NCI-H2029 treated with DMSO at 0.1 percent for 48 hours (cell line): ENCODE measurements at regions not wholly inside any gene's neighbourhood (a gene's known extent, or its start where the extent isn't known, plus 50 kb on each side); places are given as distances from the start of the nearest gene placed in this dataset.
"Not testable (repeated sequence)": the region's sequence is repeated elsewhere in the genome, so short reads cannot be mapped to it uniquely, and the experiment has no call there.

ENCODE experiments used
- DNase-seq: peaks from one replicate; lab custom pipeline; 2025; lab: John Stamatoyannopoulos, UW

DNA sequence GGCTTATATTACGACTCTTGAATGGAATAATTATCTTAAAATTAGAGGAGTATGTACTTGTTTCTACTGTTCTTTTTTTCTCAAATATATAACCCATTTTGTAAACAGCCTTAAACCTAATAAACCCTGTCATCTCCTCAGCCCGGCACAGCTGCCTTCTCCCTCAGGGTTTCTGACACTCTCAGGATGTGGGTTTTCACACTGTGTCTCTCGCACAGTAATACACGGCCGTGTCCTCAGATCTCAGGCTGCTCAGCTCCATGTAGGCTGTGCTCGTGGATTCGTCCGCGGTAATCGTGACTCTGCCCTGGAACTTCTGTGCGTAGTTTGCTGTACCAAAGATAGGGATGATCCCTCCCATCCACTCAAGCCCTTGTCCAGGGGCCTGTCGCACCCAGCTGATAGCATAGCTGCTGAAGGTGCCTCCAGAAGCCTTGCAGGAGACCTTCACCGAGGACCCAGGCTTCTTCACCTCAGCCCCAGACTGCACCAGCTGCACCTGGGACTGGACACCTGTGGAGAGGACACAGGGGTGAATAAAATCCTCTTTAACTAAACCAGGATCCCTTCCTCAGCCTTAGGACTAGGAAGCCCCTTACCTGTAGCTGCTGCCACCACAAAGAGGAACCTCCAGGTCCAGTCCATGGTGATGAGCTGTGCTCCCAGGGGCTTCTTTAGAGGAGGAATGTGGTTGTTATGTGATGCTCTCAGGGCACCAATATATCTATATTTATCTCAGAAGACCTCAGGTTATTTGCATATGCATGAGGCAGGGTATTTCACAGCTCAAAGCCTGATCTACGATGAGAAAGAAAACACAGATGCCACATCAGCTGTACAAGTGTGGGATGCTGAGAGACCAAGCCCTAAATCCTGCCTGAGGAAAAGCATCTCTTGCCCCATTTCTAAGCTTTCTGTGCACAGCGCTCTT lies 1235.8 kb downstream of the TMEM121 start:
- DNase-seq, result not testable (repeated sequence)

DNA sequence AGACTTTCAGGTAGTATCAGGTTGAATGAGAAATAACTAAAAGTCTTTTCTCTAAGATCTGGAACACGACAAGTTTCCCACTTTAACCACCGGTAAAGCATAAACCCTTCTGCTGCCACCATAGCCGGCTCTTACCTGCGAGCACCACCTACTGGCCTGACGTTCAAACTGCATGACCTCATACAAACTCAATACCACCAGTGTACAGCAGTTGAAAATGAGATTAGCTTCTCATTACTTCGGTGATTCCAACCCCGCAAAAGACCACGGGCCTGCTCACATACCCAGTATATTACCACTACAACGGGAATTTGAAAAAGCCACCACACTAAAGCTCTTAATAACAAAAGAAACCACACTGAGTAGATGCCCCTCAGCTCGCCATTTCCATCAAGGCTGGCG lies 1238.6 kb downstream of the TMEM121 start:
- not testable (repeated sequence) for DNase-seq

DNA sequence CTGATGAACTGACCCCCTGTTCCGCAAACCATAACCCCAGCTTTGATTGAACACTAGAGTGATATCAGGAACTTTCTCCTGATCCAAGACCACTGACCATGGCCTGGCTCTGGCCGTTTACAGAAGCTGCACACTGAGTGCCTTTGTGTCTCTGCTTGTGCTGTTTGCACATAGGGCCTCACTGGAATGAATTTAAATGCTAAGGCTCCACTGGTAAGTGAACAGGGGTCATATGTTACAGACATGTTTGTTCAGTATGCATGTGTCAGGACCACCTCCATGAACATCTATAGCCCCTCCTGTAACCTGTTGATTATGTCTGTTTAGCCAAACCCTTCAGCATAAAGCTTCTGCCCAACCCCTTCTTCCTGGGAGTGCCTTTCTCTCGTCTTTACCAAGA lies 1239.8 kb downstream of the TMEM121 start:
- DNase-seq, result no peak

DNA sequence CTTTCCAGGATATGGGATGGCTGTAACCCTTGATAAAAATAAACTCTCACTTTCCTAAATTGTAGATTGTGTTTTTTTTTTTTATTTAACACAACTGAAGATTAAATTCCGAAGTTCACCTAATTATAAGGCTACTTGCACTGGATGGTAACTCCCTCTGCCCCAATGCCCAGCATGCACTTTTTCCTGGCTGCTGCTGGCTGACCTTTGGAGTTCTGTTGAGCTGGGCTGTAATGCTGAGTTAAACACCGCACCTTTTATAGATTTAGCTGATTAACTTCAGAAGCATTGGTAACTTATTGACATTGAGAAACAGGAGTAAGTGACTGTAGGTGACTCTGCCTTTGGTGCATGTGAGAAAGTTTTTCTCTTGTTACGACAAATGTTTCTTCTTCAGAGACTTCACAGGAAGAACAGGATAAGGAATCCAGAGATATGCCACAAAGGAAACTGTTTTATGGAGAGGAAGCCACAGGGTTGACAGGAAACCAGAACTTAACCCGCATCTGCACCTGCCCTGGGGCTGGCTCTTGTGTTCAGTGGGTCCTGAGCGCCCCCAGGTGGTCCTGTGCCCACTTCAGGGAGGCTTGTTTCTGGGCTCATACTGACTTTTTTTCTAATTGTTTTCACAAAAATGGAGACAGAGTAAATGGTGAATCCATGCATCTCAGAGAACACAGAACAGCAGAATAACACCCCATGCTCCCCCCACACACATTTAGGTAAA lies 1240.3 kb downstream of the TMEM121 start:
- not testable (repeated sequence) for DNase-seq

DNA sequence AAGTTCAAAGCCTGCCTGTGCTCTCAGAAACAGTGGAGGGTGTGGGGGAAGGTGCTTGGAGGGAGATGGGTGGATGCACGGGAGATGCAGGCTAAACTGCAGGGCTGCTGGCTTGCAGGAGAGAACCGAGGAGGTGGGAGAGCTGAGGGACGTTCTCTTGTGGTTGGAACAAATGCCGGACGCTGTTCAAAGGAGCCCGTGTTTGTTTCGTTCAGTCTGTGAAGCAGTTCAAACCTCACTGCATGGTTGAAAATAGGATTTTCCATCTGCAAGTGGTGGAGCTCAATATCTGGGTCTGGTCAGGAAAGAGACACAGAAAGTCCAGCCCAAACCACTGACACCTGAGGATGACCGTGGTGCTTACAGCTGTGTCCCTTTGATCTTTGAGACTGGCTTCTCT lies 1241.8 kb downstream of the TMEM121 start:
- not testable (repeated sequence) for DNase-seq

DNA sequence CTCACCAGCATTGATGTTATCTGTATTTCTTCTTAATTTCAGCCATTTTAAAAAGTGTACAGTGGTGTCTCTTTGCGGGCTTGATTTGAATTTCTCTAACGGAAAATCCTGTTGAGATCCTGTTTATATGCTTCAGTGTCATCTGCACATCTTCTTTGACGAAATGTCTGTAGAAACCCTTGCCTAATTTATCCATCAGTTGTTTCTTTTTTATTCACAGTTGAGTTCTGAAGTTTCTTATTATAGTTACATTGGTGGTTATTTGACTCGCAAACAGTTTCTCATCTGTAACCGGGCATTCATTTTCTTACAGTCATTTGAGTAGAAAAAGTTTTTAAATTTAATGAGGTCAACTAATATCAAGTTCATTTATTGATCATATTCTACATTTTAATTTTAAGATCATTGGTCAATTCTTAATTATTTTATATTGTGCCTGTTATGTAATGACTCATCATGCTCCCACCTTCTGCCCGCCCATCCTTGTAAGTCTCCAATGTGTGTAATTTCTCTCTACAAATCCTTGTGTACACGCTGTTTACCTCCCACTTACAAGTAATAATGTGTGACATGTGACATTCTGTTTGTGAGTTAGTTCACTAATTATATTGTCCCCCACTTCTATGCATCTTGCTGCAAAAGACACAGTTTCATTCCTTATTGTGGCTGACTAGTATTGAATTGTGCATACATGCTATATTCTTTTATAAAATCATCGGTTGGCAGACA lies 1242.8 kb downstream of the TMEM121 start:
- not testable (repeated sequence) for DNase-seq

DNA sequence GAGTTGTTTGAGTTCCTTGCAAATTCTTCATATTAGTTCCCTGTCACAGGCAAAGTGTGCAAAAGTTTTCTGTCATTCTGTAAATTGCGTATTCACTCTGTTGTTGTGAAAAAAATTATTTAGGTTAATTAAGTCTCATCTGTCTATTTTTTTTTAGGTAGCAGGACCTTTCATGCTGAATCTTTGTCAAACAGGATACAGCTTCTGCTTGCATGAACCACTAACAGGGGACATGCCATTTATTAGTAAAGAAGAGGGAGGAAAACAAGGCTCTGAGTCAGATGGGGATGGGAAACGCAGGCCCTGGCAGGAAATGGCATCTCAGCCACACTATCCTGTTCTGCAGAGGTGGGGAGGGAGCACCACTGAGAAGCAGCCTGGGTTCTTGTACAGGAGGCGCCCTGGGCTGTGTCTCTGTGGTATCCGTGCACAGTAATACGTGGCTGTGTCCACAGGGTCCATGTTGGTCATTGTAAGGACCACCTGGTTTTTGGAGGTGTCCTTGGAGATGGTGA lies 1243.8 kb downstream of the TMEM121 start:
- DNase-seq, result not testable (repeated sequence)

DNA sequence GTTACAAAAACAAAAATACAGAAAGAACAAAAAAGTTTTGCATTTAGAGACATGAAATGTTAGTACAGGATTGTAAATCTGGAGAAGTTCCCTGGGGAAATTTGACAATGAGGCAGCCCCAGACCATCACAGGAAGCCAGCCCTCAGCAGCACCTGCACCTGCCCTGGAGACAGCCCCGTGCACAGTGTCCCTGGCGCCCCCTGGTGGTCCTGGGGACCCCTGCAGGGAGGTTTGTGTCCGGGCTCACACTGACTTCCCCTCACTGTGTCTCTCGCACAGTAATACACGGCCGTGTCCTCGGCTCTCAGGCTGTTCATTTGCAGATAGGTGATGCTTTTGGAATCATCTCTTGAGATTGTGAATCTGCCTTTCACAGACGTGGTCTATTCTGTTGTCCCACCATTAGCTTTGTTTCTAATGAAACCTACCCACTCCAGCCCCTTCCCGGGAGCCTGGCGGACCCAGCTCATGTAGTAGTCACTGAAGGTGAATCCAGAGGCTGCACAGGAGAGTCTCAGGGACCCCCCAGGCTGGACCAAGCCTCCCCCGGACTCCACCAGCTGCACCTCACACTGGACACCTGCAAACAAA lies 1248.6 kb downstream of the TMEM121 start:
- not testable (repeated sequence) for DNase-seq

DNA sequence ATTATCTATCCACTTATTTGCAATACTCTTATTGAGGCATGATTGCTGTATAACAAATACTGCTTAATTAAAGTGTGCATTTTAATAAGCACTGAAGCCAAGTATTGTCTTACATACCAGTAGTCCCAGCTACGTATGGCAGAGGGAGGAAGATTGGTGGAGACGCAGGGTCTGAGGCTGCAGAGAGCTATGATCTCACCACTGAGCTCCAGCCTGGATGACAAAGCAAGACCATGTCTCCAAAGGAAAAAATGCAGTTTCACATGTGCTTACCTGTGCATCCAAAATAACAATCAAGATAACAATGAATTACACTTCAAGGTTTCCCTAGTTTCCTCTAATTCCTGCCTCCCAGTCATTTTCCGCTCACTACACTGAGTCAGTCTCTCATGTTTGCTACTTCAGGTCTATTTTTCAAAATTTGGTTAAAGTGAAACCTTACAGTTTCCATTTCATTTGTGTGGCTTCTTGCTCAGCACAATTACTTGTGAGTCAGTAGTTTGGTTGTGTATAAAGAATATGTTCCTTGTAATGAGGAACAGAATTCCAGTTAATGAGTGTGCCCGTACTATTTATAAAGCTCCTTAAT lies 1250.1 kb downstream of the TMEM121 start:
- no peak for DNase-seq

DNA sequence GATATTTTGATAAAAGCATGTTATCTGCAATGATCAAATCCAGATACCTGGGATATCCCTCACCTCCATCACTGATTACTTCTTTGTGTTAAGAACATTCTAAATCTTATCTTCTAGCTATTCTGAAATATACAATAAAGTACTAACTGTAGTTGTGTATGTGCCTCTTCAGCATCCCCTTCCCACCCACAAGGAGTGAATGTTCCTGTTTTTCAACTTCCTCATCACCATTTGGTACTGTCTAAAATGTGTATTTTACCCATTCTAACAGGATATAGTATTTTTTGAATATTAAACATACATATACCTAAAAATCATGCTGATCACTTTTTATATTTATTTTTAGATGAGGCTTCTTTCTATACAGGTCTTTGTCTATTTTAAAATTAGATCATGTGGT lies 1252.6 kb downstream of the TMEM121 start:
- no peak for DNase-seq

DNA sequence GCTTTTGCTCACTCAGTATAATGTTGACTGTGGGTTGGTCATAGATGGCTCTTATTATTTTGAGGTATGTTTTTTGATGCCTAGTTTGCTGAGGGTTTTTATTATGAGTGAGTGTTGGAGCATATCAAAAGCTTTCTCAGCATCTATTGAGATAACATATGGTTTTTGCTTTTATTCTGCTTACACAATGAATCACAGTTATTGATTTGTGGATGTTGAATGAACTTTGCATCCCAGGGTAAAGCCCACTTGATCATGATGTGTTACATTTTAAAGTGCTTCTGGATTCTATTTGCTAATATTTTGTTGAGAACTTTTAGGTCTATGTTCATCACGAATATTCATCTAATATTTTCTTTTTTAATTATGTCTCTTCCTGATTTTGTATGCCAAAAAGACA lies 1260.3 kb downstream of the TMEM121 start:
- no peak for DNase-seq

DNA sequence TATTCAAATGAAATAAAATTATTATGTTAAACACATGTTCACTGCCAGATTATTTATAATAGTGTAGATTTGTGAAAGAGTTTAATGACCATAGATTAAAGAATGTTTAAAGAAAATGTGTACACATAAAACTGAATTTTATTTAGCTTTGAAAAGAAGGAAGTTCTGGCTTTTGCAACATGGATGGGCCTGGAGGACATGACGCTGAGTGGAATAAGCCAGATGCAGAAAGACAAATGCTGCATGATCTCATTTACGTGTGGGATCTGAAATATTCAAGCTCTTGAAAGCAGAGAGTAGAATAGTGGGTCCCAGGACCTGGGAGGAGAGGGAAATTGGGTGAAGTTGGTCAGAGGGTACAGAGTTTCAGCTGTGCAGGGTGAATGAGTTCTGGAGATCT lies 1261.2 kb downstream of the TMEM121 start:
- no peak for DNase-seq

DNA sequence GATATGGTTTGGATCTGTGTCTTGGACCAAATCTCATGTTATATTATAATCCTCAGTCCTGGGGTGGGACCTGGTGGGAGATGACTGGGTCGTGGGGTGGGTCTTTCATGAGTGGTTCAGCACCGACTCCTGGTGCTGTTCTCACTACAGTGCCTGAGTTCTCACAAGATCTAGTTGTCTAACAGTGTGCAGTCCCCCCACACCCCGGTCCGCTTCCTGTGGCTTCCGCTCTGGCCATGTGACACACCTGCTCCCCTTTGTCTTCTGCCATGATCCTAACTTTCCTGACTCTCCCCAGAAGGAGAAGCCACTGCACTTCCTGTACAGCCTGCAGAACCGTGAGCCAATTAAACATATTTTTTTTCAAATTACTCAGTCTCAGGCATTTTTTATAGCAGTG lies 1262.2 kb downstream of the TMEM121 start:
- DNase-seq, result no peak

DNA sequence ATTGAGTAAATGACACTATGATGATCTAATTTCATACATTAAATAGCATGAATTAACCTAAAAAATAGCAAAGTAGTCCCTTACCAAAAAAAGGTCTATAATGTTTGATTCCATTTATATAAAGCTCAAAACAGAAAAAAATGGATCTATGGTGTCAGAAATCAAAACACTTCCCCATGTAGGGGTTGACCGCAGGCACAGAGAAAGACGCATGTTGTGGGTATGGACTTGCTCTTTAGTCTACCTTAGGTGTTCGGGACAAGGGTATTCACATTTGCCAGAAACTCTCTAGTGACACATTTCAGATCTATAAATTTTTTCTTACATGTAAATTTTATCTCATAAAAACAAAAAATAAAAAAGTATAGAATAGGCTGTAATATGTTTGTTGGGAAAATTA lies 1262.9 kb downstream of the TMEM121 start:
- no peak for DNase-seq

DNA sequence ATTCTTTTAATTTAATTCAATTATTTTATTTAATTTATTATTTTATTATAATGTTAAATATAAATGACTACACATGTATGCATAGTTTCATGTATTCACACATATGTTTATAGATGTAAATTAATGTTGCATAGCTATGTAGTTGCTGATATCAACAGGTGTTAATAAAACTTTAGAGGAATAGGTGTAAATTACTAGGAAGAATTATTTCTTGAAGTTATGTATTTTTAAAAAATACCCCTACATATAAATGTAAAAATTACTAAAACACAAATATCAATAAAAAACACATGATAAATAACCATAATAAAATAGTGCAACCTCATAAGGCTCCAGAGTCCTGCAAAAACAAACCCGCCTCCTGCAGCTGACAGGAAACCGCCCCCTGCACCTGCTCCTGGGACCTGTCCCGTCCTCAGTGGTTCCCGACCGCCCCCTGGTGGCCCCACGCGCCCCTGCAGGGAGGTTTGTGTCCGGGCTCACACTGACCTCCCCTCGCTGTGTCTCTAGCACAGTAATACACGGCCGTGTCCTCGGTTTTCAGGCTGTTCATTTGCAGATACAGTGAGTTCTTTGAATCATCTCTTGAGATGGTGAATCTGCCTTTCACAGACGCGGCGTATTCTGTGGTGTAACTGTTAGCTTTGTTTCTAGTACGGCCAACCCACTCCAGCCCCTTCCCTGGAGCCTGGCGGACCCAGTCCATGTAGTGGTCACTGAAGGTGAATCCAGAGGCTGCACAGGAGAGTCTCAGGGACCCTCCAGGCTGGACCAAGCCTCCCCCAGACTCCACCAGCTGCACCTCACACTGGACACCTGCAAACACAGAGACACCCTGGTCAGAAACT lies 1264.0 kb downstream of the TMEM121 start:
- peak; percentile 34 for DNase-seq

DNA sequence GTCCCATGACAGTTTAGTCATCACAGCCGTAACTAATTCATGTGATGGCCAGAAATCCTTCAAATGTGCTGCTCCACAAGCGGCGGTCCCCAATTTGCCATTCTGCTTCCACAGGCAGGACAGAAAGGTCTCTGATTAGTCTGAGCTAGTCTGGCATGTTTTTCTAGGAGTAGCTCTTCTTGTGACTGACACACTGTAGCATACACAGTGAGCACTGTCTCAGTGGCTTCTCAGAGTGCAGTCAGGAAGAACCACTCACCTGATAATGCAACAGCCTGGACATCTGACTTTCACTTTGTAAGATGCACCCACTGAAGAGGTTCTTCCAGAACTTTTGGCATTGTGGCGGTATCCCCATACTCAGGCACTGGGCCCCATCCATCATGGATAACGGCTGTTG lies 1266.2 kb downstream of the TMEM121 start:
- no peak for DNase-seq

DNA sequence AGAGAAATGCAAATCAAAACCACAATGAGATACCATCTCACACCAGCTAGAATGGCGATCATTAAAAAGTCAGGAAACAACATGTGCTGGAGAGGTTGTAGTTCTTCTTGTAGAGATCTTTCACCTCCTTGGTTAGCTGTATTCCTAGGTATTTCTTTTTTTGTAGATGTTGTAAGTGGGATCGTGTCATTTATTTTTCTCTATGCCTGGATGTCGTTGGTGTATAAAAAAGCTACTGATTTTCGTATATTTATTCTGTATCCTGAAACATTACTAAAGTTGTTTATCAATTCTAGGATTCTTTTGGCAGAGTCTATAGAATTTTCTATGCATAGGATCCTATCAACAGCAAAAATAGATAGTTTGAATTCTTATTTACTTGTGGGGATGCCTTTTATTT lies 1271.8 kb downstream of the TMEM121 start:
- not testable (repeated sequence) for DNase-seq

DNA sequence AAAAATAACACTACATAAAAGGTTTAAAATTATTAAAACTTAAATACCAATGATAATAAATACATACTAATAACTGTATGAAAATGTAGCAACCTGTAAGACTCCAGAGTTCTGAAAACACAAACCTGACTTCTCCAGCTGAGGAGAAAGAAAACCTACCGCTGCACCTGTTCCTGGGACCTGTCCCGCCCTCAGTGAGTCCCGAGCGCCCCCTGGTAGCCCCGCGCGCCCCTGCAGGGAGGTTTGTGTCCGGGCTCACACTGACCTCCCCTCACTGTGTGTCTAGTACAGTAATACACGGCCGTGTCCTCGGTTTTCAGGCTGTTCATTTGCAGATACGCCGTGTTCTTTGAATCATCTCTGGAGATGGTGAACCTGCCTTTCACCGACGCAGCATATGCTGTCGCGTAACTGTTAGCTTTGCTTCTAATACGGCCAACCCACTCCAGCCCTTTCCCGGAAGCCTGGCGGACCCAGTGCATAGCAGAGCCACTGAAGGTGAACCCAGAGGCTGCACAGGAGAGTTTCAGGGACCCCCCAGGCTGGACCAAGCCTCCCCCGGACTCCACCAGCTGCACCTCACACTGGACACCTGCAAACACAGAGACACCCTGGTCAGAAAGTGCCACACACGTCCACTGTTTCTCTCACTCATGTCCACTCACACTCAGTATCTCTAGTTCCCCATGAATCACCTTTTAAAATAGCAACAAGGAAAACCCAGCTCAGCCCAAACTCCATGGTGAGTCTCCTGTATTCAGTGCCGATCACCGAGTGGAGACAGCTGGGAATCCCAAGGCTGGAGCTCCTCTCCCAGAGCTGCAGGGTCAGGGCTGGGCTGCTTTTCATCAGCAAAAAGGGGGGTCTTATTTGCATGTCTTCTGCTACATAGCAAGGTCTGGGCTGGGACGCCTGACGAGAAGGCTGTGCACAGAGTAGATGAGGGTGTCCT lies 1276.3 kb downstream of the TMEM121 start:
- no peak for DNase-seq

DNA sequence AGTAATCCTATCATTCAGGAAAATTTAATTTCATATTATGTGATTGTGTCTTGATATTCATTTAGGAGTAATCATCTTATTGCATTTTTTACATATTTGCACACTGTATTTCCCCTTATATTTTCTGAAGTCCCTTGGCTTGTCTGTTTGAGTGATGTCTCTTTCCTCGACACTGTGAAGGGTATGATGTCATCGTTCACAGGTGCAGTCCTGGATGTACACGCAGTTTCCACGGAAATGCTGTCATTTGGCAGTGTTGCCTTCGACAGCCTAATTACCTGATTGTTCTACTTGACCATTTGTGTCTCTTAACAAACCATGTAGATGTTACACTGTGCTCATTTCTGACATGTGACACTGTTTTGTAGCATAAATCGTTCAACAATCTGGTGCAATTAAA lies 1277.0 kb downstream of the TMEM121 start:
- DNase-seq, result no peak
